HepG2 (cell line): ENCODE measurements at regions not wholly inside any gene's neighbourhood (a gene's known extent, or its start where the extent isn't known, plus 50 kb on each side); places are given as distances from the start of the nearest gene placed in this dataset.

Source experiments
- ATAC-seq: fragments of 200-7000 bp; cut with Tn5 transposase; 3 replicates; pipeline ENCODE4 v1.9.1; 2020; ENCODE audit warnings: mild to moderate bottlenecking, moderate library complexity
- BruUV-seq: library from RNA; stranded (reverse); fragments of 400-500 nt; replicated peaks from 2 replicates; lab custom pipeline; 2021; lab: Mats Ljungman, UMichigan
- CTCF ChIA-PET: fragments of 300-600 bp; formaldehyde crosslinking; extraction: SDS; loops from one replicate; lab custom pipeline; 2021; ENCODE audit warnings: low total read pairs, inconsistent platforms, low intra/inter-chr PET ratio; lab: Yijun Ruan, JAX
- POLR2A ChIA-PET: fragments of 350-600 bp; sonication (Branson Sonifier 250); formaldehyde crosslinking; loops from one replicate; lab custom pipeline; 2020; ENCODE audit warnings: antibody characterized with exemption, inconsistent platforms; lab: Yijun Ruan, JAX
- DNase-seq: peaks from one replicate; pipeline ENCODE4 v3.0.0-alpha.2; 2015; ENCODE audit warnings: low spot score
- FAIRE-seq: peaks from 3 replicates; lab custom pipeline; 2011; peaks lifted over from hg19 to GRCh38; lab: Jason Lieb, UNC
- H2AFZ ChIP-seq: one replicate; pipeline ENCODE4 v1.6.1; 2011; ENCODE audit warnings: low read length, inconsistent platforms
- H3K27ac ChIP-seq: fragments of 300-600 bp; 3 replicates; pipeline ENCODE4 v1.8.0; 2011; ENCODE audit warnings: mixed run types, mild to moderate bottlenecking, mixed read lengths, low read length, inconsistent platforms; ENCODE audit not compliant: insufficient read depth; ENCODE audit errors: extremely low read length
- H3K27me3 ChIP-seq, 2 experiments: fragments of 200-600 bp in 1 of 2; 2 replicates in 1 of 2; 3 replicates in 1 of 2; pipeline versions ENCODE4 v1.6.0 to v1.8.0; 2011; ENCODE audit warnings: low read length in 2 of 2, mild to moderate bottlenecking in 2 of 2, moderate library complexity in 2 of 2, inconsistent platforms in 1 of 2; ENCODE audit not compliant: insufficient read depth in 2 of 2, control insufficient read depth in 1 of 2
- H3K36me3 ChIP-seq, 2 experiments: fragments of 200-600 bp in 1 of 2; replicated peaks in 1 of 2; 2 replicates in 1 of 2; 3 replicates in 1 of 2; pipeline versions ENCODE4 v1.5.1 to v1.8.0; 2011; ENCODE audit warnings: low read length in 2 of 2, inconsistent platforms in 1 of 2; ENCODE audit not compliant: insufficient read depth in 2 of 2, control insufficient read depth in 1 of 2
- H3K4me1 ChIP-seq: 2 replicates; pipeline ENCODE4 v1.5.1; 2012; ENCODE audit warnings: low read length, inconsistent platforms; ENCODE audit not compliant: insufficient read depth
- H3K4me2 ChIP-seq: 2 replicates; pipeline ENCODE4 v1.6.0; 2011; ENCODE audit warnings: low read depth, low read length, inconsistent platforms
- H3K4me3 ChIP-seq, 3 experiments: fragments of 200-600 bp in 1 of 3; sonication (generic), shearing (Covaris generic) in 1 of 3; replicated peaks in 1 of 3; 2 replicates each; pipeline ENCODE4 v1.5.1; 2011 to 2016; ENCODE audit warnings: low read length in 3 of 3, inconsistent platforms in 2 of 3, low read depth in 2 of 3, mild to moderate bottlenecking in 2 of 3, control low read depth in 1 of 3, mixed read lengths in 1 of 3; ENCODE audit not compliant: insufficient read depth in 1 of 3
- H3K79me2 ChIP-seq: one replicate; pipeline ENCODE4 v1.6.1; 2011; ENCODE audit warnings: low read length, inconsistent platforms; ENCODE audit not compliant: insufficient read depth
- H3K9ac ChIP-seq: 2 replicates; pipeline ENCODE4 v1.6.0; 2011; ENCODE audit warnings: mild to moderate bottlenecking, low read depth, low read length, inconsistent platforms; ENCODE audit not compliant: insufficient read depth
- H3K9me3 ChIP-seq: 2 replicates; pipeline ENCODE4 v1.5.1; 2012; ENCODE audit warnings: mild to moderate bottlenecking, low read length
- H4K20me1 ChIP-seq: 2 replicates; pipeline ENCODE4 v1.6.0; 2011; ENCODE audit warnings: inconsistent platforms, mild to moderate bottlenecking, low read length, moderate library complexity; ENCODE audit not compliant: insufficient read depth
- NFRKB ChIP-seq: fragments of 450-650 bp; IDR thresholded peaks from 2 replicates; pipeline ENCODE4 v1.6.1; 2017
- PCBP2 ChIP-seq: fragments of 200-400 bp; formaldehyde crosslinking; optimal IDR thresholded peaks from 2 replicates; pipeline ENCODE3; 2018; ENCODE audit warnings: low read length, low read depth; ENCODE audit not compliant: poor library complexity, severe bottlenecking
- RFX1 ChIP-seq: fragments of 450-650 bp; IDR thresholded peaks from 2 replicates; pipeline ENCODE4 v1.6.1; 2017
- SMAD3 ChIP-seq: sonication (generic); formaldehyde crosslinking; IDR thresholded peaks from 2 replicates; pipeline ENCODE4 v1.4.0; 2020; ENCODE audit warnings: missing genetic modification reagents
- SMARCC2 ChIP-seq: fragments of 450-650 bp; IDR thresholded peaks from 2 replicates; pipeline ENCODE4 v1.6.1; 2017; ENCODE audit warnings: antibody characterized with exemption, mild to moderate bottlenecking
- SP2 ChIP-seq: sonication (generic); formaldehyde crosslinking; IDR thresholded peaks from 2 replicates; pipeline ENCODE4 v1.5.1; 2020; ENCODE audit warnings: mild to moderate bottlenecking, missing genetic modification reagents
- ZNF564 ChIP-seq: sonication (generic); formaldehyde crosslinking; IDR thresholded peaks from 2 replicates; pipeline ENCODE4 v1.8.1; 2023; ENCODE audit warnings: mild to moderate bottlenecking, missing genetic modification reagents
- ZNF790 ChIP-seq: sonication (generic); formaldehyde crosslinking; IDR thresholded peaks from 2 replicates; pipeline ENCODE4 v1.8.0; 2022; ENCODE audit warnings: missing genetic modification reagents, mild to moderate bottlenecking, borderline replicate concordance
- ZNF891 ChIP-seq: sonication (generic); formaldehyde crosslinking; IDR thresholded peaks from 2 replicates; pipeline ENCODE4 v1.5.0; 2020; ENCODE audit warnings: mild to moderate bottlenecking, missing genetic modification reagents
- WGBS: methylation state at CpG from one replicate; pipeline ENCODE4 v1.1.6; 2017; ENCODE audit warnings: low lambda C conversion rate; 5-methylcytosine and 5-hydroxymethylcytosine counted together
- in situ Hi-C: cut with HindIII; loops from 2 replicates; pipeline ENCODE4 v1.10.0; 2017; ENCODE audit warnings: low pct_unique_long_range_greater_than_20kb; ENCODE audit not compliant: extremely low pct_ligation_motif_present
- intact Hi-C: fragments of 100-400 bp; cut with micrococcal nuclease; formaldehyde crosslinking; loops from one replicate; pipeline ENCODE4 v1.10.0; 2022; ENCODE audit not compliant: unreplicated experiment
- TF ChIP-seq, protein P1 (sequence below): fragments of 450-650 bp; IDR thresholded peaks from 2 replicates; pipeline ENCODE4 v1.6.1; 2017; ENCODE audit warnings: mild to moderate bottlenecking
- TF ChIP-seq, protein P2 (sequence below): sonication (generic); formaldehyde crosslinking; conservative IDR thresholded peaks from 2 replicates; pipeline ENCODE4 v1.8.0; 2022; ENCODE audit warnings: low read depth, missing genetic modification reagents

DNA sequence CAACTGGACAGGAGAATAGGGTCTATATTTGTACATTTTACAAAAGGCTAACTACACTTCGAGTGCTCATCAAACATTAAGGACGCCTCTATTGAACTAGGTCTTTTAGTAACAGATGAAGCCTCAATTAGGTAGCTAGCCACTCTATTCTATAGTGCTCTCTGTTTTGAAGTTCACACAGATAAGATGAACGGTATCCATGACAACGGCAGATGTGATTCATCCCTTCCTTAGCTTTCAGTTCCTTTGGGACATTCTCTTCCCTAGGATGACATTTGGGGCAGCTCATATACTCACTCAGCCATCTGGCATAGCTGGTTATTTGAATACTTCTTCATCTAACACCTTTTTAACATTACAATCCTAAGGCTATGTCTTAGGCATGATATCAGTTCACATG lies 62.4 kb upstream of the WDFY3 start:
- in situ Hi-C loops, result no loop called here
- DNase-seq, result no peak

DNA sequence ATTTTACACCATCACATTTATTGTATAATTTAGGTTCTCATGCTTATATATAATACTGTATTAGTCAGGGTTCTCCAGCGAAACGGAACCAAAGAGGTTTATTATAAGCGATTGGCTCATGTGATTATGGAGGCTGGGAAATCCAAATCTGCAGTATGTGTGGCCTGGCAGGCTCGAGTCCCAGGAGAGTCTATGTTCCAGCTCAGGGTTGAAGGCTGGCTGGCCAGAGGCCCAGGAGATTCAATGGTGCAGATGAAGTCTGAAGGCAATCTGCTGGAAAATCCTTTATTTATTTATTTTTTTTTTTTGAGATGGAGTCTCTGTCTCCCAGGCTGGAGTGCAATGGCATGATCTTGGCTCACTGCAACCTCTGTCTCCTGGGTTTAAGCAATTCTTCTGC lies 63.0 kb upstream of the WDFY3 start:
- H3K27ac ChIP-seq, result no peak overlapping the region
- H3K9ac ChIP-seq, result no peak overlapping the region
- FAIRE-seq (no peak), ATAC-seq (no peak), DNase-seq (no peak)
- H2AFZ ChIP-seq, result no peak overlapping the region
- no peaks in the 10 kb centered on the region for H4K20me1 ChIP-seq
- POLR2A ChIA-PET, result no interaction called here
- no peaks in the 10 kb centered on the region for H3K4me1 ChIP-seq
- no peaks in the 10 kb centered on the region for H3K36me3 ChIP-seq
- 40% methylated on average over 4 of the region's 4 CpGs for WGBS
- no peaks in the 10 kb centered on the region for H3K27me3 ChIP-seq
- no TSS peak for BruUV-seq
- no peak for TF ChIP-seq SP2 (CRISPR knock-in tag)
- TF ChIP-seq, protein P1, sequence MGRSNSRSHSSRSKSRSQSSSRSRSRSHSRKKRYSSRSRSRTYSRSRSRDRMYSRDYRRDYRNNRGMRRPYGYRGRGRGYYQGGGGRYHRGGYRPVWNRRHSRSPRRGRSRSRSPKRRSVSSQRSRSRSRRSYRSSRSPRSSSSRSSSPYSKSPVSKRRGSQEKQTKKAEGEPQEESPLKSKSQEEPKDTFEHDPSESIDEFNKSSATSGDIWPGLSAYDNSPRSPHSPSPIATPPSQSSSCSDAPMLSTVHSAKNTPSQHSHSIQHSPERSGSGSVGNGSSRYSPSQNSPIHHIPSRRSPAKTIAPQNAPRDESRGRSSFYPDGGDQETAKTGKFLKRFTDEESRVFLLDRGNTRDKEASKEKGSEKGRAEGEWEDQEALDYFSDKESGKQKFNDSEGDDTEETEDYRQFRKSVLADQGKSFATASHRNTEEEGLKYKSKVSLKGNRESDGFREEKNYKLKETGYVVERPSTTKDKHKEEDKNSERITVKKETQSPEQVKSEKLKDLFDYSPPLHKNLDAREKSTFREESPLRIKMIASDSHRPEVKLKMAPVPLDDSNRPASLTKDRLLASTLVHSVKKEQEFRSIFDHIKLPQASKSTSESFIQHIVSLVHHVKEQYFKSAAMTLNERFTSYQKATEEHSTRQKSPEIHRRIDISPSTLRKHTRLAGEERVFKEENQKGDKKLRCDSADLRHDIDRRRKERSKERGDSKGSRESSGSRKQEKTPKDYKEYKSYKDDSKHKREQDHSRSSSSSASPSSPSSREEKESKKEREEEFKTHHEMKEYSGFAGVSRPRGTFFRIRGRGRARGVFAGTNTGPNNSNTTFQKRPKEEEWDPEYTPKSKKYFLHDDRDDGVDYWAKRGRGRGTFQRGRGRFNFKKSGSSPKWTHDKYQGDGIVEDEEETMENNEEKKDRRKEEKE, result no peak
- TF ChIP-seq ZNF891 (CRISPR knock-in tag), result no peak
- TF ChIP-seq SMAD3 (CRISPR knock-in tag), result no peak
- no peak for TF ChIP-seq PCBP2
- no peak for TF ChIP-seq SMARCC2
- no peak for TF ChIP-seq ZNF790 (CRISPR knock-in tag)
- TF ChIP-seq ZNF564, result no peak
- TF ChIP-seq NFRKB, result no peak
- H3K4me2 ChIP-seq, result no peak overlapping the region
- no peak overlapping the region for H3K4me3 ChIP-seq
- CTCF ChIA-PET, result no interaction called here
- in situ Hi-C loops (no loop called here), intact Hi-C loops (no loop called here)
- no peaks in the 10 kb centered on the region for H3K9me3 ChIP-seq
- H3K79me2 ChIP-seq, result no peaks in the 10 kb centered on the region

More for the DNA sequence above, 62.4 kb upstream of the WDFY3 start:
- WGBS, result 34% methylated on average over 4 of the region's 4 CpGs
- Histone ChIP-seq H3K4me2 (no peak overlapping the region), H4K20me1 (no peaks in the 10 kb centered on the region), H3K27ac (no peak overlapping the region), H3K27me3 (no peaks in the 10 kb centered on the region), H3K4me3 (no peak overlapping the region), H3K4me1 (no peaks in the 10 kb centered on the region), H3K9ac (no peak overlapping the region), H3K79me2 (no peaks in the 10 kb centered on the region), H3K9me3 (no peaks in the 10 kb centered on the region), H3K36me3 (no peaks in the 10 kb centered on the region), H2AFZ (no peak overlapping the region)
- ChIA-PET CTCF (no interaction called here), POLR2A (no interaction called here)
- intact Hi-C loops, result no loop called here
- TF ChIP-seq, protein P2, sequence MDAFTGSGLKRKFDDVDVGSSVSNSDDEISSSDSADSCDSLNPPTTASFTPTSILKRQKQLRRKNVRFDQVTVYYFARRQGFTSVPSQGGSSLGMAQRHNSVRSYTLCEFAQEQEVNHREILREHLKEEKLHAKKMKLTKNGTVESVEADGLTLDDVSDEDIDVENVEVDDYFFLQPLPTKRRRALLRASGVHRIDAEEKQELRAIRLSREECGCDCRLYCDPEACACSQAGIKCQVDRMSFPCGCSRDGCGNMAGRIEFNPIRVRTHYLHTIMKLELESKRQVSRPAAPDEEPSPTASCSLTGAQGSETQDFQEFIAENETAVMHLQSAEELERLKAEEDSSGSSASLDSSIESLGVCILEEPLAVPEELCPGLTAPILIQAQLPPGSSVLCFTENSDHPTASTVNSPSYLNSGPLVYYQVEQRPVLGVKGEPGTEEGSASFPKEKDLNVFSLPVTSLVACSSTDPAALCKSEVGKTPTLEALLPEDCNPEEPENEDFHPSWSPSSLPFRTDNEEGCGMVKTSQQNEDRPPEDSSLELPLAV (CRISPR knock-in tag), result no peak
- peak; percentile 9; the same call in 1 of the 2 replicates for TF ChIP-seq RFX1
- no TSS peak for BruUV-seq
- ATAC-seq (no peak), FAIRE-seq (no peak)
